ENCODE measurements at regions not wholly inside any gene's neighbourhood (a gene's known extent, or its start where the extent isn't known, plus 50 kb on each side); places are given as distances from the start of the nearest gene placed in this dataset.

GRCh38 chr14:100989924-100990323, 86.4 kb upstream of the RTL1 start (continued):
- TF ChIP-seq POLR2AphosphoS5 (IDR thresholded peaks at IDR 0.05; ENCODE audit: low read depth), result no peak
- TF ChIP-seq STAT1 (IDR thresholded peaks at IDR 0.05; ENCODE audit: unreplicated experiment), result no peak

- Histone ChIP-seq H3K4me1 (ENCODE audit: insufficient read depth) (no peaks in the 10 kb centered on the region), H3K36me3 (ENCODE audit: insufficient read depth) (no peaks in the 10 kb centered on the region), H3F3A (replicated peaks; ENCODE audit: low read depth) (no peaks in the 10 kb centered on the region), H2AFZ (no peak overlapping the region), H3K27ac (ENCODE audit: low read depth) (no peak overlapping the region), H4K20me1 (replicated peaks; ENCODE audit: insufficient read depth) (no peaks in the 10 kb centered on the region), H3K79me2 (replicated peaks; ENCODE audit: insufficient read depth) (no peaks in the 10 kb centered on the region), H3K4me2 (no peak overlapping the region), H3K27me3 (ENCODE audit: insufficient read depth) (no peaks in the 10 kb centered on the region), H3K9me2 (ENCODE audit: insufficient read depth) (no peaks in the 10 kb centered on the region), H3K4me3 (no peak overlapping the region)
- Mint-ChIP-seq H3K4me3 (no peak overlapping the region), H3K27me3 (ENCODE audit: insufficient read depth, low read depth, poor library complexity) (no peaks in the 10 kb centered on the region), H3K9me3 (no peaks in the 10 kb centered on the region; the same call in 2 of the 3 replicates), H3K36me3 (ENCODE audit: low read depth) (no peaks in the 10 kb centered on the region), H3K4me1 (no peaks in the 10 kb centered on the region), H3K27ac (no peak overlapping the region)
- TF ChIP-seq EZH2 (IDR thresholded peaks at IDR 0.05; ENCODE audit: low read depth, unreplicated experiment) (no peak), JUNB (IDR thresholded peaks at IDR 0.05; ENCODE audit: unreplicated experiment) (no peak), POLR2AphosphoS5 (IDR thresholded peaks at IDR 0.05; ENCODE audit: low read depth) (no peak), ZNF331 (CRISPR knock-in tag; IDR thresholded peaks at IDR 0.05; ENCODE audit: low read depth) (no peak), CREB1 (CRISPR knock-in tag; IDR thresholded peaks at IDR 0.05; ENCODE audit: low read depth) (no peak), ZNF114 (CRISPR knock-in tag; IDR thresholded peaks at IDR 0.05) (no peak), CTCF (conservative IDR thresholded peaks at IDR 0.05; ENCODE audit: low read depth in 2 of 2) (no peak), REST (IDR thresholded peaks at IDR 0.05; ENCODE audit: unreplicated experiment) (no peak), STAT1 (IDR thresholded peaks at IDR 0.05; ENCODE audit: unreplicated experiment) (no peak), EZH2phosphoT487 (IDR thresholded peaks at IDR 0.05; ENCODE audit: unreplicated experiment) (no peak)
- ATAC-seq (no peak), DNase-seq (ENCODE audit: low spot score) (no peak)
Observed at GRCh38 chr14:100994082-100994481, 90.6 kb upstream of the RTL1 start.
